ENCODE measurements at regions not wholly inside any gene's neighbourhood (a gene's known extent, or its start where the extent isn't known, plus 50 kb on each side); places are given as distances from the start of the nearest gene placed in this dataset.
"Not testable (repeated sequence)": the region's sequence is repeated elsewhere in the genome, so short reads cannot be mapped to it uniquely, and the experiment has no call there.

GRCh38 chr4:147109800-147110199 is 164.1 kb upstream of the TTC29 start:
- Mint-ChIP-seq H3K27ac (no peak overlapping the region), H3K4me1 (no peaks in the 10 kb centered on the region), H3K27me3 (peaks cover 6% of the 10 kb centered on the region), H3K4me3 (no peak overlapping the region), H3K9me3 (peaks cover 0 to 4% (median 0%) of the 10 kb centered on the region in 7 donors), H3K36me3 (no peaks in the 10 kb centered on the region)
- Histone ChIP-seq H3K27me3 (ENCODE audit: control insufficient read depth, insufficient read depth, low read length) (no peaks in the 10 kb centered on the region), H3K4me3 (ENCODE audit: low read depth, low read length) (no peak overlapping the region), H3K9me3 (ENCODE audit: control insufficient read depth in 2 of 2, low read length in 2 of 2) (no peaks in the 10 kb centered on the region), H3K27ac (ENCODE audit: insufficient read depth, low read length, poor library complexity, severe bottlenecking) (no peak overlapping the region), H3K36me3 (ENCODE audit: control insufficient read depth, insufficient read depth, low read length) (no peaks in the 10 kb centered on the region), H3K4me1 (ENCODE audit: control insufficient read depth, insufficient read depth, low read length, poor library complexity, severe bottlenecking) (no peaks in the 10 kb centered on the region)
- ATAC-seq (ENCODE audit: low read depth in 2 of 2) (no peak), DNase-seq (no peak)

- no peak overlapping the region for H3K27ac ChIP-seq (ENCODE audit: insufficient read depth, low read length, poor library complexity, severe bottlenecking)
- H3K36me3 ChIP-seq (ENCODE audit: control insufficient read depth, insufficient read depth, low read length): no peaks in the 10 kb centered on the region
- H3K4me3 ChIP-seq (ENCODE audit: low read depth, low read length): no peak overlapping the region
- H3K27ac Mint-ChIP-seq: no peak overlapping the region
- no peaks in the 10 kb centered on the region for H3K36me3 Mint-ChIP-seq
- H3K27me3 ChIP-seq (ENCODE audit: control insufficient read depth, insufficient read depth, low read length): no peaks in the 10 kb centered on the region
- no peak for ATAC-seq (ENCODE audit: low read depth in 2 of 2)
- no peak overlapping the region for H3K4me3 Mint-ChIP-seq
- H3K4me1 ChIP-seq (ENCODE audit: control insufficient read depth, insufficient read depth, low read length, poor library complexity, severe bottlenecking): no peaks in the 10 kb centered on the region
- no peaks in the 10 kb centered on the region for H3K9me3 ChIP-seq (ENCODE audit: control insufficient read depth in 2 of 2, low read length in 2 of 2)
- peaks cover 0 to 8% (median 0%) of the 10 kb centered on the region in 7 donors for H3K9me3 Mint-ChIP-seq
- DNase-seq: no peak
- no peaks in the 10 kb centered on the region for H3K4me1 Mint-ChIP-seq
- peaks cover 2% of the 10 kb centered on the region for H3K27me3 Mint-ChIP-seq
Observed at GRCh38 chr4:147110473-147111367, 165.1 kb upstream of the TTC29 start.

- H3K4me1 Mint-ChIP-seq; H3K27me3 ChIP-seq (ENCODE audit: control insufficient read depth, insufficient read depth, low read length); H3K4me3 ChIP-seq (ENCODE audit: low read depth, low read length); H3K9me3 Mint-ChIP-seq; H3K36me3 Mint-ChIP-seq; H3K36me3 ChIP-seq (ENCODE audit: control insufficient read depth, insufficient read depth, low read length); DNase-seq; ATAC-seq (ENCODE audit: low read depth in 2 of 2); H3K27ac ChIP-seq (ENCODE audit: insufficient read depth, low read length, poor library complexity, severe bottlenecking); H3K9me3 ChIP-seq (ENCODE audit: control insufficient read depth in 2 of 2, low read length in 2 of 2); H3K4me1 ChIP-seq (ENCODE audit: control insufficient read depth, insufficient read depth, low read length, poor library complexity, severe bottlenecking); H3K27me3 Mint-ChIP-seq; H3K27ac Mint-ChIP-seq; H3K4me3 Mint-ChIP-seq: not testable (repeated sequence)
Observed at GRCh38 chr4:147112196-147112595, 166.5 kb upstream of the TTC29 start.

- Histone ChIP-seq H3K4me3 (ENCODE audit: low read depth, low read length) (no peak overlapping the region), H3K4me1 (ENCODE audit: control insufficient read depth, insufficient read depth, low read length, poor library complexity, severe bottlenecking) (no peaks in the 10 kb centered on the region), H3K36me3 (ENCODE audit: control insufficient read depth, insufficient read depth, low read length) (no peaks in the 10 kb centered on the region), H3K9me3 (ENCODE audit: control insufficient read depth in 2 of 2, low read length in 2 of 2) (no peaks in the 10 kb centered on the region), H3K27me3 (ENCODE audit: control insufficient read depth, insufficient read depth, low read length) (peaks cover 2% of the 10 kb centered on the region), H3K27ac (ENCODE audit: insufficient read depth, low read length, poor library complexity, severe bottlenecking) (no peak overlapping the region)
- no peaks in the 10 kb centered on the region for H3K4me1 Mint-ChIP-seq
- no peak for ATAC-seq (ENCODE audit: low read depth in 2 of 2)
- H3K27me3 Mint-ChIP-seq: no peaks in the 10 kb centered on the region
- no peak overlapping the region for H3K27ac Mint-ChIP-seq
- no peaks in the 10 kb centered on the region for H3K36me3 Mint-ChIP-seq
- H3K4me3 Mint-ChIP-seq: no peak overlapping the region
- no peak for DNase-seq
- H3K9me3 Mint-ChIP-seq: peaks cover 0 to 8% (median 2%) of the 10 kb centered on the region in 7 donors
Observed at GRCh38 chr4:147117431-147117830, 171.8 kb upstream of the TTC29 start.

- Histone ChIP-seq H3K4me1 (ENCODE audit: control insufficient read depth, insufficient read depth, low read length, poor library complexity, severe bottlenecking) (no peaks in the 10 kb centered on the region), H3K36me3 (ENCODE audit: control insufficient read depth, insufficient read depth, low read length) (no peaks in the 10 kb centered on the region), H3K27ac (ENCODE audit: insufficient read depth, low read length, poor library complexity, severe bottlenecking) (no peak overlapping the region), H3K4me3 (ENCODE audit: low read depth, low read length) (no peak overlapping the region), H3K27me3 (ENCODE audit: control insufficient read depth, insufficient read depth, low read length) (peaks cover 2% of the 10 kb centered on the region), H3K9me3 (ENCODE audit: control insufficient read depth in 2 of 2, low read length in 2 of 2) (no peaks in the 10 kb centered on the region)
- H3K4me3 Mint-ChIP-seq: no peak overlapping the region
- H3K36me3 Mint-ChIP-seq: no peaks in the 10 kb centered on the region
- no peaks in the 10 kb centered on the region for H3K4me1 Mint-ChIP-seq
- peaks cover 0 to 8% (median 2%) of the 10 kb centered on the region in 7 donors for H3K9me3 Mint-ChIP-seq
- ATAC-seq (ENCODE audit: low read depth in 2 of 2) (no peak), DNase-seq (no peak)
- H3K27ac Mint-ChIP-seq: no peak overlapping the region
- H3K27me3 Mint-ChIP-seq: no peaks in the 10 kb centered on the region
Observed at GRCh38 chr4:147118528-147118927, 172.9 kb upstream of the TTC29 start.

- Histone ChIP-seq H3K4me3 (ENCODE audit: low read depth, low read length) (no peak overlapping the region), H3K36me3 (ENCODE audit: control insufficient read depth, insufficient read depth, low read length) (no peaks in the 10 kb centered on the region), H3K9me3 (ENCODE audit: control insufficient read depth in 2 of 2, low read length in 2 of 2) (no peaks in the 10 kb centered on the region), H3K4me1 (ENCODE audit: control insufficient read depth, insufficient read depth, low read length, poor library complexity, severe bottlenecking) (no peaks in the 10 kb centered on the region), H3K27ac (ENCODE audit: insufficient read depth, low read length, poor library complexity, severe bottlenecking) (no peak overlapping the region), H3K27me3 (ENCODE audit: control insufficient read depth, insufficient read depth, low read length) (peaks cover 4% of the 10 kb centered on the region)
- Mint-ChIP-seq H3K27ac (no peak overlapping the region), H3K4me1 (no peaks in the 10 kb centered on the region), H3K36me3 (no peaks in the 10 kb centered on the region), H3K27me3 (no peaks in the 10 kb centered on the region), H3K4me3 (no peak overlapping the region), H3K9me3 (peaks cover 0 to 4% (median 0%) of the 10 kb centered on the region in 7 donors)
- ATAC-seq (ENCODE audit: low read depth in 2 of 2) (no peak), DNase-seq (no peak)
Observed at GRCh38 chr4:147122685-147123084, 177.0 kb upstream of the TTC29 start.

GRCh38 chr4:147123146-147123545 is 177.5 kb upstream of the TTC29 start:
- peaks cover 0 to 4% (median 0%) of the 10 kb centered on the region in 7 donors for H3K9me3 Mint-ChIP-seq
- H3K4me3 Mint-ChIP-seq: no peak overlapping the region
- Histone ChIP-seq H3K27me3 (ENCODE audit: control insufficient read depth, insufficient read depth, low read length) (peaks cover 4% of the 10 kb centered on the region), H3K9me3 (ENCODE audit: control insufficient read depth in 2 of 2, low read length in 2 of 2) (no peaks in the 10 kb centered on the region), H3K27ac (ENCODE audit: insufficient read depth, low read length, poor library complexity, severe bottlenecking) (no peak overlapping the region), H3K36me3 (ENCODE audit: control insufficient read depth, insufficient read depth, low read length) (no peaks in the 10 kb centered on the region), H3K4me3 (ENCODE audit: low read depth, low read length) (no peak overlapping the region), H3K4me1 (ENCODE audit: control insufficient read depth, insufficient read depth, low read length, poor library complexity, severe bottlenecking) (no peaks in the 10 kb centered on the region)
- ATAC-seq (ENCODE audit: low read depth in 2 of 2) (no peak), DNase-seq (no peak)
- H3K27me3 Mint-ChIP-seq: no peaks in the 10 kb centered on the region
- H3K36me3 Mint-ChIP-seq: no peaks in the 10 kb centered on the region
- H3K4me1 Mint-ChIP-seq: no peaks in the 10 kb centered on the region
- no peak overlapping the region for H3K27ac Mint-ChIP-seq

- Mint-ChIP-seq H3K9me3 (peaks cover 0 to 5% (median 0%) of the 10 kb centered on the region in 7 donors), H3K27me3 (no peaks in the 10 kb centered on the region), H3K27ac (no peak overlapping the region), H3K36me3 (no peaks in the 10 kb centered on the region), H3K4me1 (no peaks in the 10 kb centered on the region), H3K4me3 (no peak overlapping the region)
- H3K27ac ChIP-seq (ENCODE audit: insufficient read depth, low read length, poor library complexity, severe bottlenecking): no peak overlapping the region
- no peaks in the 10 kb centered on the region for H3K36me3 ChIP-seq (ENCODE audit: control insufficient read depth, insufficient read depth, low read length)
- H3K27me3 ChIP-seq (ENCODE audit: control insufficient read depth, insufficient read depth, low read length): peaks cover 2% of the 10 kb centered on the region
- no peaks in the 10 kb centered on the region for H3K9me3 ChIP-seq (ENCODE audit: control insufficient read depth in 2 of 2, low read length in 2 of 2)
- DNase-seq: no peak
- H3K4me3 ChIP-seq (ENCODE audit: low read depth, low read length): no peak overlapping the region
- no peaks in the 10 kb centered on the region for H3K4me1 ChIP-seq (ENCODE audit: control insufficient read depth, insufficient read depth, low read length, poor library complexity, severe bottlenecking)
- no peak for ATAC-seq (ENCODE audit: low read depth in 2 of 2)
Observed at GRCh38 chr4:147128787-147129186, 183.1 kb upstream of the TTC29 start.
